CD14-positive monocyte (primary cell): ENCODE measurements at regions not wholly inside any gene's neighbourhood (a gene's known extent, or its start where the extent isn't known, plus 50 kb on each side); places are given as distances from the start of the nearest gene placed in this dataset.

Source experiments
- DNase-seq, 3 donors: peaks; one replicate each; pipeline ENCODE4 v3.0.0-alpha.2; 2011 to 2022
- H2AFZ ChIP-seq: 2 replicates; pipeline ENCODE4 v1.6.0; 2012; ENCODE audit warnings: mild to moderate bottlenecking, low read depth, low read length, inconsistent platforms; ENCODE audit not compliant: insufficient read depth, poor library complexity, severe bottlenecking
- H3K27ac ChIP-seq, 2 donors: 1 replicate in 1 of 2; 2 replicates in 1 of 2; pipeline ENCODE4 v1.5.1; 2012 to 2013; ENCODE audit warnings: low read length in 2 of 2, control low read depth in 1 of 2, inconsistent platforms in 1 of 2, low read depth in 1 of 2, mild to moderate bottlenecking in 1 of 2
- H3K27me3 ChIP-seq, 2 donors: one replicate each; pipeline versions ENCODE4 v1.6.0 to v1.6.1; 2011 to 2013; ENCODE audit warnings: low read length in 2 of 2; ENCODE audit not compliant: control insufficient read depth in 2 of 2, insufficient read depth in 2 of 2
- H3K36me3 ChIP-seq, 2 donors: replicated peaks in 1 of 2; 1 replicate in 1 of 2; 2 replicates in 1 of 2; pipeline versions ENCODE4 v1.5.1 to v1.6.1; 2012 to 2013; ENCODE audit warnings: low read length in 2 of 2, control low read depth in 1 of 2, inconsistent platforms in 1 of 2, mild to moderate bottlenecking in 1 of 2; ENCODE audit not compliant: insufficient read depth in 2 of 2, control insufficient read depth in 1 of 2
- H3K4me1 ChIP-seq, 2 donors: 1 replicate in 1 of 2; 2 replicates in 1 of 2; pipeline versions ENCODE4 v1.5.1 to v1.6.1; 2012 to 2013; ENCODE audit warnings: low read length in 2 of 2, control low read depth in 1 of 2, inconsistent platforms in 1 of 2, mild to moderate bottlenecking in 1 of 2, moderate library complexity in 1 of 2; ENCODE audit not compliant: insufficient read depth in 2 of 2, control insufficient read depth in 1 of 2
- H3K4me2 ChIP-seq: replicated peaks from 2 replicates; pipeline ENCODE3; 2012; ENCODE audit warnings: low read length, moderate library complexity, mild to moderate bottlenecking; ENCODE audit not compliant: poor library complexity, severe bottlenecking; ENCODE audit errors: extremely low read depth
- H3K4me3 ChIP-seq, 3 experiments: fragments of 200-600 bp in 1 of 3; sonication (generic) in 1 of 3; replicated peaks in 1 of 3; 1 replicate in 2 of 3; 2 replicates in 1 of 3; pipeline ENCODE4 v1.5.1; 2011 to 2013; ENCODE audit warnings: low read length in 3 of 3, mild to moderate bottlenecking in 3 of 3, control low read depth in 2 of 3, low read depth in 2 of 3, inconsistent platforms in 1 of 3, moderate library complexity in 1 of 3
- H3K79me2 ChIP-seq: 2 replicates; pipeline ENCODE4 v1.6.0; 2012; ENCODE audit warnings: mild to moderate bottlenecking, control low read depth, inconsistent platforms, low read length, moderate library complexity; ENCODE audit not compliant: insufficient read depth
- H3K9ac ChIP-seq: 2 replicates; pipeline ENCODE4 v1.6.0; 2017; ENCODE audit warnings: low read length, mild to moderate bottlenecking; ENCODE audit not compliant: insufficient read depth, poor library complexity, severe bottlenecking
- H3K9me3 ChIP-seq, 2 donors: replicated peaks in 1 of 2; 1 replicate in 1 of 2; 2 replicates in 1 of 2; pipeline versions ENCODE4 v1.5.1 to v1.6.1; 2012 to 2013; ENCODE audit warnings: low read length in 2 of 2, control low read depth in 1 of 2; ENCODE audit not compliant: control insufficient read depth in 1 of 2, insufficient read depth in 1 of 2
- H4K20me1 ChIP-seq: 2 replicates; pipeline ENCODE4 v1.6.0; 2012; ENCODE audit warnings: mild to moderate bottlenecking, low read length, control low read depth, moderate library complexity; ENCODE audit not compliant: insufficient read depth
- H3K27ac Mint-ChIP-seq, 7 donors: one replicate each; pipeline ENCODE4 v1.8.0; 2020; ENCODE audit warnings: mild to moderate bottlenecking in 7 of 7, mixed read lengths in 7 of 7, moderate library complexity in 6 of 7, inconsistent platforms in 2 of 7
- H3K27me3 Mint-ChIP-seq, 3 donors: one replicate each; pipeline ENCODE4 v1.8.0; 2021 to 2022; ENCODE audit warnings: low read depth in 3 of 3, mild to moderate bottlenecking in 3 of 3, mixed read lengths in 3 of 3, moderate library complexity in 3 of 3, inconsistent platforms in 1 of 3
- H3K36me3 Mint-ChIP-seq, 2 donors: one replicate each; pipeline ENCODE4 v1.8.0; 2020; ENCODE audit warnings: mixed read lengths in 2 of 2, inconsistent platforms in 1 of 2, mild to moderate bottlenecking in 1 of 2
- H3K4me1 Mint-ChIP-seq: one replicate; pipeline ENCODE4 v1.8.0; 2020; ENCODE audit warnings: mild to moderate bottlenecking, mixed read lengths
- H3K4me3 Mint-ChIP-seq, 2 donors: one replicate each; pipeline ENCODE4 v1.8.0; 2020; ENCODE audit warnings: mild to moderate bottlenecking in 2 of 2, mixed read lengths in 2 of 2, moderate library complexity in 1 of 2
- H3K9me3 Mint-ChIP-seq, 7 donors: one replicate each; pipeline ENCODE4 v1.8.0; 2020 to 2022; ENCODE audit warnings: mixed read lengths in 7 of 7, mild to moderate bottlenecking in 6 of 7, moderate library complexity in 6 of 7, inconsistent platforms in 2 of 7
- CTCF ChIP-seq: fragments of 200-600 bp; IDR thresholded peaks from one replicate; pipeline ENCODE4 v1.8.0; 2022; ENCODE audit warnings: antibody characterized with exemption, mild to moderate bottlenecking
- WGBS: methylation state at CpG from one replicate; pipeline ENCODE4 v1.1.5; 2013; ENCODE audit warnings: missing lambda C conversion rate; ENCODE audit not compliant: insufficient coverage; 5-methylcytosine and 5-hydroxymethylcytosine counted together
- intact Hi-C, 2 donors: fragments of 100-400 bp; cut with micrococcal nuclease; formaldehyde crosslinking; loops; one replicate each; pipeline versions ENCODE4 v1.15.0 to v1.15.1; 2023

DNA sequence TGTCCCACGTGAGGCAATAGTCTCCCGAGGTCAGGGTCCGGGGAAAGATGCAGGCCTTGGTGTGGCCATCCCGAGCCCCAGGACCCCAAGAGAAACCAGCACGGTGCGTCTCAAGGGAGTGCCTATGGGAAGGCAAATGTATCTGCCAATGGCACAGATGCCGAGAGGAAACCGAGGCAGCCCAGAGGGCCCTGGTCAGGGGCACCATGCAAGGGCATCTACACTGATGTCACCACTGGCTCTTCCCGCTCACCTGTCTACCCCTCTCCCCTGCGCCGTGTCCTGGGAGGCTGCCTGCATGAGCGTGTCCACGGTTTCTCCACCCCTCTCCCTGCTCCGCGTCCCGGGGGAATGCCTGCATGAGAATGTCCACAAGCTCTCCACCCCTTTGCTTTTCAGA, 1318.8 kb downstream of the TBC1D22A start:
- Histone ChIP-seq H3K9ac (no peak overlapping the region), H4K20me1 (no peaks in the 10 kb centered on the region), H3K9me3 (no peaks in the 10 kb centered on the region), H3K27me3 (peaks cover 0 to 3% of the 10 kb centered on the region in 2 donors), H3K4me1 (no peaks in the 10 kb centered on the region), H3K36me3 (no peaks in the 10 kb centered on the region), H3K79me2 (no peaks in the 10 kb centered on the region), H3K4me2 (no peak overlapping the region), H3K4me3 (no peak overlapping the region), H2AFZ (no peak overlapping the region), H3K27ac (no peak overlapping the region)
- no peak for TF ChIP-seq CTCF
- DNase-seq: no peak
- intact Hi-C loops: no loop called here
- H3K27ac Mint-ChIP-seq: no peak overlapping the region
- H3K4me3 Mint-ChIP-seq: no peak overlapping the region
- peaks cover 0 to 2% (median 0%) of the 10 kb centered on the region in 7 donors for H3K9me3 Mint-ChIP-seq
- 91% methylated on average over 11 of the region's 16 CpGs for WGBS
- H3K27me3 Mint-ChIP-seq: peaks cover 16 to 21% (median 16%) of the 10 kb centered on the region in 3 donors
- peaks cover 10% of the 10 kb centered on the region for H3K4me1 Mint-ChIP-seq
- no peaks in the 10 kb centered on the region for H3K36me3 Mint-ChIP-seq

GRCh38 chr22:48080316-48081165, 1318.1 kb downstream of the TBC1D22A start:
- intact Hi-C loops: no loop called here
- DNase-seq: no peak
- peaks cover 16 to 22% (median 16%) of the 10 kb centered on the region in 3 donors for H3K27me3 Mint-ChIP-seq
- no peaks in the 10 kb centered on the region for H3K79me2 ChIP-seq
- H3K36me3 Mint-ChIP-seq: no peaks in the 10 kb centered on the region
- no peaks in the 10 kb centered on the region for H4K20me1 ChIP-seq
- H3K27ac ChIP-seq: no peak overlapping the region
- no peaks in the 10 kb centered on the region for H3K4me1 ChIP-seq
- H3K4me3 Mint-ChIP-seq: no peak overlapping the region
- no peaks in the 10 kb centered on the region for H3K36me3 ChIP-seq
- H3K9me3 Mint-ChIP-seq: peaks cover 0 to 2% (median 0%) of the 10 kb centered on the region in 7 donors
- no peak overlapping the region for H2AFZ ChIP-seq
- 95% methylated on average over 15 of the region's 21 CpGs for WGBS
- H3K4me3 ChIP-seq: no peak overlapping the region
- H3K9ac ChIP-seq: no peak overlapping the region
- peaks cover 0 to 3% of the 10 kb centered on the region in 2 donors for H3K27me3 ChIP-seq
- no peak overlapping the region for H3K4me2 ChIP-seq
- H3K27ac Mint-ChIP-seq: peak overlapping the region in 1 of 7 donors; percentile 13
- H3K4me1 Mint-ChIP-seq: peaks cover 10% of the 10 kb centered on the region
- no peak for TF ChIP-seq CTCF
- no peaks in the 10 kb centered on the region for H3K9me3 ChIP-seq
